HG02970 (cell line): ENCODE measurements at regions not wholly inside any gene's neighbourhood (a gene's known extent, or its start where the extent isn't known, plus 50 kb on each side); places are given as distances from the start of the nearest gene placed in this dataset.
"Not testable (repeated sequence)": the region's sequence is repeated elsewhere in the genome, so short reads cannot be mapped to it uniquely, and the experiment has no call there.

Source experiments
- ATAC-seq: cut with Tn5 transposase; IDR thresholded peaks from one replicate; pipeline ENCODE4 v1.9.1; 2021; ENCODE audit warnings: mild to moderate bottlenecking, moderate library complexity, moderate number of reproducible peaks; ENCODE audit not compliant: unreplicated experiment, low FRiP score

DNA sequence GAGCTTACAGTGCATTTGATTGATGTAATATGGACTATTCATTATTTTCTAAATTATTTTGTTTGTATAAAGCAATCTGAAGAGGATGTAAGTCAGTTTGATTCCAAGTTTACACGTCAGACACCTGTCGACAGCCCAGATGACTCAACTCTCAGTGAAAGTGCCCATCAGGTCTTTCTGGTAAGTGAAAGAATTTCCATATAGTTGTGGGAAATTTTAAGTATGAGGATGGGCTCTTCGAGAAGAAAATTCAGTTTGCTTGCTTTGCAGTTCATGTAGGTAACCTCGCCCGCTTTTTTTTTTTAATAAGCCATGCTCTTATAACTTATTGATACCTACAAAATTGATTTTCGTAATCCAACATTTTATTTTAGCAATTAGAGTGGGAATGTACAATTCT is 151.6 kb downstream of the CDRT15L2 start:
- not testable (repeated sequence) for ATAC-seq

DNA sequence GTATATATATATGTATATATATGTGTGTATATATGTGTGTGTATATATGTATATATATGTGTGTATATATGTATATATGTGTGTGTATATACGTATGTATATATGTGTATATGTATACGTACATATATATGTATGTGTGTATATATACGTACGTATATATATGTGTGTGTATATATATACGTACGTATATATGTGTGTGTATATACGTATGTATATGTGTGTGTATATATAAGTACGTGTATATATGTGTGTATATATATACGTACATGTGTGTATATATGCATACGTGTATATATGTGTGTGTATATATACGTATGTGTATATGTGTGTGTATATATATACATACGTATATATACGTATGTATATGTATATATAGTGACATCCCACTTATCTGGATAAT is 154.4 kb downstream of the CDRT15L2 start:
- ATAC-seq: no peak

DNA sequence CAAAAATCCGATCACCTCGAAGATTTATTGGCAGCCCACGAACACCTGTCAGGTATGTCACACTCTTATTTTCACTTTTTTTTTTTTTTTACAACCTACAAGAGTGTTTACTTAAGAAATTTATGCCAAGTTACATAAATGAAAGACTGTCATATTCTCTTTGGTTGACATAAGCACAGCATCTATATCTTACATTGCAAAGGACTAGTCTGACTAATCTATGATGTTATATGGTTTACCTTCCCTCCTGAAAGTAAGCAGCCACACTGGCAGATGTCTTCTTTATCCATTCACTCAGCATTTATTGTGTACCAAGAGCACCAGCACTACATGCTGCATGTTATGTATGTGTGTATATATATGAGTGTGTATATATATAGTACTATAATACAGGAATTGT is 156.3 kb downstream of the CDRT15L2 start:
- ATAC-seq: no peak

DNA sequence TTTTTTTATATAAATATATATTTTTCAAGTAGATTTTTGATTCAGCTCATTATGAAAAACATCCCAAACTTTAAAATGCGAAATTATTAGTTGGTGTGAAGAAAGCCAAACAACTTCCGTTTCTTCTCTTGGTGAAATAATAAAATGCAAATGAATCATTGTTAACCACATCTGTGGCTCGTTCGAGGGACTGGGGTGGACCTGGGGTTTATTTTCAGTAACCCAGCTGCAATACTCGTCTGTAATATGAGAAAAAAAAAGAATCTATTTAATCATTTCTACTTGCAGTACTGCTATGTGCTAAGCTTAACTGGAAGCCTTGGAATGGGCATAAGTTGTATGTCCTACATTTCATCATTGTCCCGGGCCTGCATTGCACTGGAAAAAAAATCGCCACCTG is 158.1 kb downstream of the CDRT15L2 start:
- ATAC-seq: not testable (repeated sequence)

DNA sequence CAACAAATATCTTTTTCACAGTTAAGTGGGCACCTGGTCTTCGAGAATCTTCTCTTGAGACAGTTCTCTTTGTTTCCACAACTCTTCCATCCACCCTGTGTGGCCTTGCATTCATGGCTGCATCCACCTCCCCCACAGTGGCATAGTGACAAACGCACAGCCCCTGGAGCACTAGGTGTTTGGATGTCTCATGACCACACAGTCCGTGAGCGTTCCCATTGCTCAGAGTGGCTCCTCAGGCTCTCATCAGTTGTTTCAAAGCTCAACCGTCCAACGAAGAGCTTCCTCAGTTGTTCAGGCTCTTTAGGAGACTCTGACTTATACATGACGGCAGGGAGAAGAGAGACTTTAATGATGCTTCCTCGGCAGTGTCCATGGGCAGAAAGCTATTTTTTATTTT is 191.6 kb downstream of the CDRT15L2 start:
- ATAC-seq: no peak

DNA sequence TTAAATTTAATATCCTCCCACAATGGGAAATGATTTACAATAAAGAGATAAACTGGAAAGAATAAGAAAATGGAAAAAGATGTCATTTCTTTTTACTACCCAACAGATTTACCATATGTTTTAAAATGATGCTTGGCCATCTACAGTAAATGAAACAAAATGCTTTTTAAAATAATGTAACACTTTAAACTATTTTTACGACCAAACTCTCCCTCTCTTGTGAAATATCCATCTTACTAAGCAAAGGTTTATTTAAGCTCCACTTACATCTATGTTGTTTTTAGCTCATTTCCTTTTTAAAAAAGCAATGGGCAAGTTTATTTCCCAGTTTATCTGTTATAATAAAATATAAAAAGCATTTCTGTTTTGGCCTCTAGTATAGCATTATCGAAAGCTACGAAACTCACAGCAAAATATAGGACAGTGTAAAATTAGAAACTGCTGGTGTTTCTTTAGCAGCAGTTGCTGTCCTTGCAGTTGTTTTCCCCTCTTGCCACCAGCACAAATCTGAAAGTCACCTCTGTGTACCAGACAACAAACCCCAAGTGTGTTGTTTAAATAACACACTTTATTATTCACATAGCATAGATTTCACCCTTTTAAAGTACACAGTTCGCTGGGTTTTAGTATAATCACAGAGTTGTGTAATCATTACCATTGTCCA is 195.1 kb downstream of the CDRT15L2 start:
- ATAC-seq: no peak

DNA sequence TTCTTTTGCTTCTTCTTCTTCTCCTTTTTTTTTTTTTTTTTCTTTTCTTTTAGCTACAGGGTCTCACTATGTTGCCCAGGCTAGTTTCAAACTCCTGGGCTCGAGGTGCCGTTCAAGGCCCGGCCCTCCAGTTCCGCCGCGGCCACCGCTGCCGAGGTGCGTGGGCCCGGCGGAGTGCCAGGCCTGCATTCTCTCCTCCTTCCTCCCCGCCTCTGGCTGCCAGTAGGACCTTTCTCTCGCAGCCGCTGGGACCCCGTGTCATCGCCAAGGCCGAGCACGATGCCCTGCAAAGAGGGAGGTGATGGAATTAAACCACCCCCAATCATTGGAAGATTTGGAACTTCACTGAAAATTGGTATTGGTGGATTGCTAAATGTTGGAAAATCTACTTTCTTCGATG is 195.8 kb downstream of the CDRT15L2 start:
- no peak for ATAC-seq

DNA sequence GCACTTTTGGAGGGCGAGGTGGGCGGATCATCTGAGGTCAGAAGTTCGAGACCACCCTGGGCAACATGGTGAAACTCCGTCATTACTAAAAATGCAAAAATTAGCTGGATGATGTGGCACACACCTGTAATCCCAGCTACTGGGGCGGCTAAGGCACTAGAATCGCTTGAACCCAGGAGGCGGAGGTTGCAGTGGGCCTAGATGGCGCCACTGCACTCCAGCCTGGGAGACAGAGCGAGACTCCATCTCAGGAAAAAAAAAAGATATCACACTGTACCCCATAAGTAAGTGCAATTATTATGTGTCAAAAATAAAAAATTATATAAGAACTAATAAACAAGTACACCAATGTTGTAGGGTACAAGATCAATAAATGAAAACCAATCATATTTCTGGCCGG is 200.0 kb downstream of the CDRT15L2 start:
- no peak for ATAC-seq

DNA sequence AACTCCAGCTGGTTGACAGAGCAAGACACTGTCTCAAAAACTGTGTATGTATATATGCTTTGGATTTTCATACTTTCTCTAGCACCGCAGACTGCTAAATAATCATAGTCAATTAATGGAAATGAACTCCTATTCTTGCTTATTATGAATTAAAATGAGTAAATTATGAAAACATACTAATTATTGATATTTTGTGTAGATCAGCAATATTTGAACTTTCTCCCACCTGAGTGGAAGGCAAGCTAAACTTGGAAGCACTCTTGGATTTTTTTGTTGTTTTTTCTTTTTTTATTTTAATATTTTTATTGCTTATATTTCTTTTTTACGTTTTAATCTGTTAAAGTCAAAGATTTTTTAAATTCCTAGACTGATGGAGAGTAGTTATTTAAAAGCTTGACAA is 201.7 kb downstream of the CDRT15L2 start:
- ATAC-seq: no peak

DNA sequence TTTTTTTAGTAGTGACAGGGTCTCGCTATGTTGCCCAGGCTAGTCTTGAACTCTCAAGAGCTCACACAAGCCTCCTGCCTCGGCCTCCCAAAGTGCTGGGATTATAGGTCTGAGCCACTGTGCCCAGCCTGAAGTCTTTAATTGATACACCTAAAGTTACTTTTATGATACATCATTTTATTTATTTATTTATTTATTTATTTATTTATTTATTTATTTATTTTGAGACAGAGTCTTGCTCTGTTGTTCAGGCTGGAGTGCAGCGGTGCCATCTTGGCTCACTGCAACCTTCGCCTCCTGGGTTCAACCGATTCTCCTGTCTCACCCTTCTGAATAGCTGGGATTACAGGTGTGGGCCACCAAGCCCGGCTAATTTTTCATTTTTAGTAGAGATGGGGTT is 202.3 kb downstream of the CDRT15L2 start:
- not testable (repeated sequence) for ATAC-seq

DNA sequence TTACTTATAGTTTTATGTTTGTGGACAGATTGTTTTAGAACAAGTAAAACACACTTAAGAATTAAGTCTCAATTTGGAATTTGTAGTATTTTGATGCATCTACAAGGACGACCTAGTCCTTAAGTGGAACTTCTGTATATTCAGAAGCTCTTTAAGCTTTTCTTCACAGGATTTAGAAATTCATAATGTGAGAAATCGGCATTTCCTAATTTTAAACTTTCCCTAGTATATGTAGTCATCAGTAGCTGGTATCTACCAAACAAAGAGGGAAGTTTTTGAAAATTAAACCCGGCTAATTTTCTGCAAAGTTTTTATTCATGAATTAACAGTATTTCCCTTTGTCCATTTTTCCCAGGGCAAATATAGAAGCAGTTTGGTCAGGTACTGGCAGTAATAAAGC is 203.6 kb downstream of the CDRT15L2 start:
- no peak for ATAC-seq

DNA sequence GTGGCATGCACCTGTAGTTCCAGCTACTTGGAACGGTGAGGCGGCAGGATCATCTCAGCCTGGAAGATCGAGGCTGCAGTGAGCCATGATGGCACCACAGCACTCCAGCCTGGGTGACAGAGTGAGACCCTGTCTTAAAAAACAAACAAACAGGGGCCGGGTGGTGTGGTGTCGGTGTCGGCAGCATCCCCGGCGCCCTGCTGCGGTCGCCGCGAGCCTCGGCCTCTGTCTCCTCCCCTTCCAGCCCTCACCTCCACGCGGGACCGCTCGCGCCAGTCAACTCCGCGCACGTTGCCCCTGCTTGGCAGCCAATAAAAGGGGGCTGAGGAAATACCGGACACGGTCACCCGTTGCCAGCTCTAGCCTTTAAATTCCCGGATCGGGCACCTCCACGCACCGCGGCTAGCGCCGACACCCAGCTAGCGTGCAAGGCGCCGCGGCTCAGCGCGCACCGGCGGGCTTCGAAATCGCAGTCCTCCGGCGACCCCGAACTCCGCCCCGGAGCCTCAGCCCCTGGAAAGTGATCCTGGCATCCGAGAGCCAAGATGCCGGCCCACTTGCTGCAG is 204.7 kb downstream of the CDRT15L2 start:
- ATAC-seq: no peak

DNA sequence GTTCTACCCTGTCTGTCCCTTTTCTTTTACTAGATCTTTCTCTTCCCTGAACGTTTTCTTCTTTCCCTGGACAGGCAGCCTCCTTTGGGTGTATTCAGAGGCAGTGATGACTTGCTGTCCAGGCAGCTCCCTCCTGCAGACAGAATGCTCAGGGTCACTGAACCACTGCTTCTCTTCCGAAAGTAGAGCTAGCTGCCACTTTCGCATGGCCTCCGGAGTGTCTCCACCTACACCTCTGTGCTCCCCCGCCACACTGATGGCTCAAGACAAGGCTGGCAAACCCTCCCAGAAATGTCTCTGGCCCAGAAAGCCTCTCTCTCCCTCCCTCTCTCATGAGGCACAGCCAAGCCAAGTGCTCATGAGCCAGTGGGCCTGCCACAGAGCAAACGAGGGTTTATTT is 207.8 kb downstream of the CDRT15L2 start:
- no peak for ATAC-seq

DNA sequence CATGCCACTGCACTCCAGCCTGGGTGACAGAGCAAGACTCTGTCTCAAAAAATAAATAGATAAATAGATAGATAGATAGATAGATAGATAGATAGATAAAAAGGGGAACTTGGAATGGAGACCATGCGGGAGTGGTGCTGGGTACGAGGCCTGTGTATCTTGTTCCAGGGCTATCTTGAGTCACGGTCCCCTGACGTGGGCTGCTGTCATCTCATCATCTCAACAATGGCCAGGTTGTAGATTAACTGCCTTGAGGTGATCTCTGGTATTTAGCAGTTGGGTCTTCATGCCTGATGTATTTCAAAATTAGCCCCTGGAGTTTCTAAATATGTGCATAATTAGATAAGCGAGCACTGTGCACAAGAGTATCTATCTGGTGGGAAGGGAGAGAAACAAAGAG is 212.1 kb downstream of the CDRT15L2 start:
- no peak for ATAC-seq

DNA sequence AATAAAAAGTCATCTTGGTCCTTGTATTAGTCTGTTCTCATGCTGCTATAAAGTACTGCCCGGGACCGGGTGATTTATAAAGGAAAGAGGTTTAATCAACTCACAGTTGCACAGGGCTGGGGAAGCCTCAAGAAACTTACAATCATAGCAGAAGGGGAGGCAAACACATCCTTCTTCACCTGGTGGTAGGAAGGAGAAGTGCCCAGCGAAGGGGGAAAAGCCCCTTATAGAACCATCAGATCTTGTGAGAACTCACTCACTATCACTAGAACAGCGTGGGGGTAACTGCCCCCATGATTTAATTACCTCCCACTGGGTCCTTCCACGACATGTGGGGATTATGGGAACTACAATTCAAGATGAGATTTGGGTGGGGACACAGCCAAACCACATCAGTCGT is 215.0 kb downstream of the CDRT15L2 start:
- not testable (repeated sequence) for ATAC-seq

DNA sequence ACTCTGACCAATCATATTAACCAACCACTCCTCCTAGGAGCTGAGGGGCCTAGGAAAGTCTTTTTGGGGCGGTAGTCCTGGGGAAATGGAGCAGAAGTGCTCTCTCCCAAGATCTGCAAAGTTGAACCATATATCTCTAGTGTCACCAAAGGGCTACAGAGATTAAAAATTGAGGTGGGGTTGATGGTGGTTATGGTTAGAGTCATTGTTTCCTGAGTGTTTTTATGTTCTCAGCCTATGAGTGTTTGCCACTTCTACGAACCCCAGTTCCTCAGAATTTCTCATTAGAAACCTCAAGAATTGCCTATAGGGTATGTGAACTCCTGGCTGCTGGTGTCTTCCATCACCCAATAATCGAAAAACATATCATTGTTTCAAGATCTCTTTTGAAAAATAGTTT is 217.8 kb downstream of the CDRT15L2 start:
- no peak for ATAC-seq

DNA sequence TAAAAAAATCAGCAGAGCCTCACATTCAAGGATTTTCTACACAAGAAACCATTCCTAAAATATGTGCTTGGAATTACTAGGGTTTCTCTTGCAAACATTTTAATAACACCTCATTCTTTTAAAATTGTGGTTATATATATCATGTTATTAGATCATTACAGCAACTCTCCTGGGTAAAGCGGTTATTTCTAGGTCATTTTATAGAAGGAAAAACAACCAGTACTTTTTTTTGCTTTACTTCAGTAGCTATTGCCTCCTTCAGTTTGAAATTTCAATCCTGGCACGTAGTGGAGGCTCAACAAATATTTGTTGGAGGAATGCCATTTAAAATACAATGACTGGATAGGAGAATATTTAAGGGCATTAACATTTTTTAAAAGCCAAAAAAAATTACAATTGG is 220.6 kb downstream of the CDRT15L2 start:
- ATAC-seq: no peak

DNA sequence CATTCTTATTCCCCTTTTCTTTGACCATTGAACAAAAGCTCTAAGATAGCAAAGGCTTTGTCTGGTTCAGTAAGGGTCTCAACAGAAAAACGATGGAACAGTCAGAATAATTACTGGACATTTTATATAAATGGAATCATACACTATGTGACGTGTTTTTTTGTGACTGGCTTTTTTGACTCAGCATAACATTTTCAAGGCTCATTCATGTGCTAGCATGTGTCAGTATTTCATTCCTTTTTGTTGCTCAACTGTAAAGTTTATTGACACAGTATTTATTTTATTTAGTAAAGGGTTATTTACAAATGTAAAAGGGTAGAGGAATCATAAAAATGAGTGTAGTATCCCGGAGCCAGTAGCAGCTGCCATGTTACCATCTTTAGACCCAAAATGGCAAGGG is 226.2 kb downstream of the CDRT15L2 start:
- no peak for ATAC-seq

DNA sequence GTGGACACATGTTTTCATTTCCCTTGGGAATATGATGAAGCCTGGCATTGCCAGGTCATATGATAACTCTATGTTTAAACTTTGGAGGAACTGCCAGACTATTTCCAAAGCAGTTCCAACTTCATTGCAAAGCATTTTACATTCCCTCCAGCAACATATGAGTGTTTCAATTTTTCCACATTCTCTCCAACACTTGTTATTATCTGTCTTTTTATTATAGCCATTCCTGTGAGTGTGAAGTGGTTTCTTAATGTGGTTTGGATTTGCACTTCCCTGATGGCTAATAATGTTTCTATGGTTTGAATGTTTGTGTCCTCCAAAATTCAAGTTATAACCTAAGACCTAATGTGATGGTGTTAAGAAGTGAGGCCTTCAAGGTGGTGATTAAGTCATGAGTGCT is 228.0 kb downstream of the CDRT15L2 start:
- ATAC-seq: not testable (repeated sequence)

DNA sequence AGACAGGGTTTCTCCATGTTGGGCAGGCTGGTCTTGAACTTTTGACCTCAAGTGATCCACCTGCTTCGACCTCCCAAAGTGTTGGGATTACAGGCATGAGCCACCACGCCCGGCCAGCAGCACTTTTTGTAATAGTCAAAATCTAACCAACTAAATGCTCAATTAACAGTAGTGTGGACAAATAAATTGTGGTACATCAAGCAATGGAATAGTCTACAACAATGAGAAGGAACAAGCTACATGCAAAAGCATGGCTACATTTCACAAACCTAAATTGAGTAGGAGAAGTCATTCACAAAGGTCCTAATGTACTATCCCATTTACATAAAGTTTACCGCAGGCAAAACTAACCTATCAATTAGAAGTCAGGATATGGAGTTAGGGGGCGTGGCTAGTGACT is 227.4 kb downstream of the USP22 start:
- not testable (repeated sequence) for ATAC-seq

DNA sequence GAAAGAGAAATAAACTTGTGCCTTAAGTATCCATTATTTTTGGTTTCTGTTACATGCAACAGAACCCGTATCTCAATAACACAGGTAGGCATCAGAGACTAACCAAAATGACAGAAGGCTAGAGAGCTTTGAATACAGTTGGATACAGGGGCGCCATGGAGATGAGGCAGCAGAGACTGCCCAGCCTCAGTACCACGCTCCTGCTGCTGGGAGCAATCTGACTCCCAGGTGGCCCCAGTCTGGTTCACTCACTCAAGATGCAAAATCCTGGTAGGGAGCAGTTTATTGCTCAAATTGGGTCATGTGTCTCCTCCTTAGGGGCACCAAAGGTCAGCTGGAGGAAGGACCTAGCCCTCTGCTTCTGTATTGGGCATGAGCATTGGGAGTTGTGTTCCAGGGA is 218.9 kb downstream of the USP22 start:
- no peak for ATAC-seq

DNA sequence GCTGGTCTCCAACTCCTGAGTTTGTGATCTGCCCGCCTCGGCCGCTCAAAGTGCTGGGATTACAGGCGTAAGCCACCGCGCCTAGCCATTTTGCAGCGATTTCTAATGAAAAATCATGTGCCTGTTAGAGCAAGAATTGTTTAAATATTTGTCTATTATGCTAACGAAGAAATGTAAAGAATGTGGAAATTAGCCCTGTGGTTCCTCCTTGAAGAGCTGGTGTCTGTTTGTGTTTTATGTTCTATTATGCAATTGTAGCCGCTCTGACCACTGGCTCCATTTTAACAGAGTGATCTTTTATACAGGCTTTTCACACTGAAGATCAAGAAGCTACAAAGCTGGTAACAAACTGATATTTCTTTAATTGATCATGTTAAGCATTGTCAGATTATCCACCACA is 217.3 kb downstream of the USP22 start:
- ATAC-seq: no peak

DNA sequence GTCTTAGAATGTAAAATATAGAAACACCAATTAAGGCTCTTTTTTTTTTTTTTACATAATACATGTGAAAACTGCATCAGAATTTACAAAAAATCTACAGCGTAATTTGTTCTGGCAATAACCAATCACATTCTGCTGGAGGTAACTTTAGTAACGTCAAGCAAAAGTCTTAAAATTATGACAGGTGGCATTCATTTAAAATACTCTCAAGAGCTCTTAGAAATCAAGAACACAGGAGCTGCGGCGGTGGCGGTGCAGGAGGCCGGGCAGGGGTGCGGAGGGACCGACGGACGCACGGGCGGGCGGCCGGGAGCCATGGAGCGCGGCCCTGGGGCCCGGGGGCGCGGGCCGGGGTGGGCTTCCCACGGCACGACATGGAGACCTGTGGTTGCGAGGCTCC is 202.4 kb downstream of the USP22 start:
- not testable (repeated sequence) for ATAC-seq
